Right ventricle myocardium superior (tissue), 1 donor: ENCODE measurements at regions not wholly inside any gene's neighbourhood (a gene's known extent, or its start where the extent isn't known, plus 50 kb on each side); places are given as distances from the start of the nearest gene placed in this dataset.

Source experiments
- ATAC-seq: fragments of 200-7000 bp; cut with Tn5 transposase; one replicate; pipeline ENCODE4 v1.9.1; 2020; ENCODE audit warnings: mild to moderate bottlenecking; ENCODE audit not compliant: poor library complexity
- DNase-seq: peaks from one replicate; pipeline ENCODE4 v3.0.0-alpha.2; 2020
- intact Hi-C: fragments of 100-400 bp; cut with DNase I; formaldehyde crosslinking; loops from one replicate; pipeline ENCODE4 v1.11.2; 2022
- donor health status: DM: no; HTN: yes; CAD: no; lungs with severe emphysema.

GRCh38 chr5:28770307-28770706 lies 1731.9 kb upstream of the CDH9 start:
- intact Hi-C loops, result no loop called here
- ATAC-seq (no peak), DNase-seq (no peak)

- intact Hi-C loops, result no loop called here
- ATAC-seq, result no peak
- DNase-seq, result no peak
Observed at GRCh38 chr5:28766565-28767158, 1728.3 kb upstream of the CDH9 start.

GRCh38 chr5:28751396-28751795 lies 1713.0 kb upstream of the CDH9 start:
- DNase-seq (no peak), ATAC-seq (no peak)
- intact Hi-C loops, result no loop called here

- intact Hi-C loops, result no loop called here
- DNase-seq (no peak), ATAC-seq (no peak)
Observed at GRCh38 chr5:28750251-28750650, 1711.9 kb upstream of the CDH9 start.

GRCh38 chr5:28748446-28748845 lies 1710.1 kb upstream of the CDH9 start:
- intact Hi-C loops, result no loop called here
- ATAC-seq (no peak), DNase-seq (no peak)

- ATAC-seq, result no peak
- intact Hi-C loops, result no loop called here
- DNase-seq, result no peak
Observed at GRCh38 chr5:28743716-28744110, 1705.3 kb upstream of the CDH9 start.

GRCh38 chr5:28743025-28743715 lies 1704.8 kb upstream of the CDH9 start:
- intact Hi-C loops, result no loop called here
- no peak for ATAC-seq
- DNase-seq, result no peak

- intact Hi-C loops, result no loop called here
- no peak for ATAC-seq
- no peak for DNase-seq
Observed at GRCh38 chr5:28737682-28738081, 1699.3 kb upstream of the CDH9 start.

- DNase-seq, result no peak
- ATAC-seq, result no peak
- intact Hi-C loops, result no loop called here
Observed at GRCh38 chr5:28737222-28737621, 1698.8 kb upstream of the CDH9 start.

GRCh38 chr5:28734396-28734795 lies 1696.0 kb upstream of the CDH9 start:
- DNase-seq (no peak), ATAC-seq (no peak)
- intact Hi-C loops, result no loop called here

- intact Hi-C loops, result no loop called here
- DNase-seq, result no peak
- ATAC-seq, result no peak
Observed at GRCh38 chr5:28729067-28729466, 1690.7 kb upstream of the CDH9 start.

GRCh38 chr5:28726815-28727214 lies 1688.4 kb upstream of the CDH9 start:
- DNase-seq (no peak), ATAC-seq (no peak)
- intact Hi-C loops, result no loop called here

GRCh38 chr5:28725001-28725400 lies 1686.6 kb upstream of the CDH9 start:
- intact Hi-C loops, result no loop called here
- no peak for DNase-seq
- no peak for ATAC-seq

GRCh38 chr5:28714907-28715698 lies 1676.7 kb upstream of the CDH9 start:
- intact Hi-C loops, result no loop called here
- no peak for ATAC-seq
- no peak for DNase-seq

GRCh38 chr5:28710360-28710759 lies 1672.0 kb upstream of the CDH9 start:
- intact Hi-C loops, result no loop called here
- no peak for ATAC-seq
- DNase-seq, result no peak

- no peak for ATAC-seq
- intact Hi-C loops, result no loop called here
- DNase-seq, result no peak
Observed at GRCh38 chr5:28708472-28708871, 1670.1 kb upstream of the CDH9 start.

GRCh38 chr5:28707706-28708105 lies 1669.3 kb upstream of the CDH9 start:
- intact Hi-C loops, result no loop called here
- ATAC-seq, result no peak
- DNase-seq, result no peak

GRCh38 chr5:28703651-28704260 lies 1665.4 kb upstream of the CDH9 start:
- intact Hi-C loops, result no loop called here
- DNase-seq (no peak), ATAC-seq (no peak)

GRCh38 chr5:28691526-28691925 lies 1653.1 kb upstream of the CDH9 start:
- DNase-seq, result no peak
- no peak for ATAC-seq
- intact Hi-C loops, result no loop called here

GRCh38 chr5:28685794-28686193 lies 1647.4 kb upstream of the CDH9 start:
- no peak for ATAC-seq
- intact Hi-C loops, result no loop called here
- no peak for DNase-seq
